HepG2 (cell line): ENCODE measurements at regions not wholly inside any gene's neighbourhood (a gene's known extent, or its start where the extent isn't known, plus 50 kb on each side); places are given as distances from the start of the nearest gene placed in this dataset.

Experiments
- GABPB1 ChIP-seq: IDR thresholded peaks from 2 replicates; pipeline ENCODE4 v1.6.1; 2016; ENCODE audit warnings: mild to moderate bottlenecking, missing genetic modification reagents, moderate library complexity, missing compliant biosample characterization
- GATAD1 ChIP-seq: IDR thresholded peaks from 2 replicates; pipeline ENCODE4 v1.6.1; 2016; ENCODE audit warnings: missing genetic modification reagents, missing compliant biosample characterization
- PHF20 ChIP-seq: sonication (generic); formaldehyde crosslinking; IDR thresholded peaks from 2 replicates; pipeline ENCODE4 v1.5.0; 2020; ENCODE audit warnings: mild to moderate bottlenecking, missing genetic modification reagents
- SALL2 ChIP-seq: sonication (generic); formaldehyde crosslinking; IDR thresholded peaks from 2 replicates; pipeline ENCODE4 v1.8.1; 2023; ENCODE audit warnings: mild to moderate bottlenecking, missing genetic modification reagents, inconsistent platforms
- TRIM22 ChIP-seq: fragments of 450-650 bp; IDR thresholded peaks from 2 replicates; pipeline ENCODE4 v1.6.1; 2017
- ZNF142 ChIP-seq: sonication (generic); formaldehyde crosslinking; IDR thresholded peaks from 2 replicates; pipeline ENCODE4 v1.4.0; 2020; ENCODE audit warnings: missing genetic modification reagents
- ZNF331 ChIP-seq: sonication (generic); formaldehyde crosslinking; IDR thresholded peaks from 2 replicates; pipeline ENCODE4 v1.4.0; 2020; ENCODE audit warnings: missing genetic modification reagents
- ZNF382 ChIP-seq: sonication (generic); formaldehyde crosslinking; IDR thresholded peaks from 2 replicates; pipeline ENCODE4 v1.5.0; 2020; ENCODE audit warnings: missing genetic modification reagents, mild to moderate bottlenecking, borderline replicate concordance
- ZNF570 ChIP-seq: sonication (generic); formaldehyde crosslinking; IDR thresholded peaks from 2 replicates; pipeline ENCODE4 v1.4.0; 2020; ENCODE audit warnings: mild to moderate bottlenecking, missing genetic modification reagents, borderline replicate concordance
- ZNF609 ChIP-seq: sonication (generic); formaldehyde crosslinking; IDR thresholded peaks from 2 replicates; pipeline ENCODE4 v1.4.0; 2020; ENCODE audit warnings: mild to moderate bottlenecking, missing genetic modification reagents, borderline replicate concordance
- ZNF800 ChIP-seq: sonication (generic); formaldehyde crosslinking; IDR thresholded peaks from 2 replicates; pipeline ENCODE4 v1.4.0; 2020; ENCODE audit warnings: missing genetic modification reagents

- TF ChIP-seq ZNF142 (CRISPR knock-in tag) (no peak), ZNF331 (no peak), ZNF382 (CRISPR knock-in tag) (no peak), ZNF609 (CRISPR knock-in tag) (no peak), PHF20 (no peak), ZNF800 (CRISPR knock-in tag) (no peak), GABPB1 (no peak), GATAD1 (no peak), ZNF570 (no peak), SALL2 (no peak), TRIM22 (no peak)
Measured at GRCh38 chr20:39862470-39862891, 826.6 kb downstream of the MAFB start (continued).
